Hepatocyte (in vitro differentiated cells): ENCODE measurements at regions not wholly inside any gene's neighbourhood (a gene's known extent, or its start where the extent isn't known, plus 50 kb on each side); places are given as distances from the start of the nearest gene placed in this dataset.

Experiments used
- DNase-seq: peaks from one replicate; pipeline ENCODE4 v3.0.0-alpha.2; 2016; ENCODE audit warnings: low spot score
- H2AFZ ChIP-seq: fragments of 200-600 bp; sonication (generic); 2 replicates; pipeline ENCODE4 v1.6.0; 2016; ENCODE audit warnings: antibody characterized with exemption, mild to moderate bottlenecking
- H3K27ac ChIP-seq: fragments of 200-600 bp; sonication (generic); 2 replicates; pipeline ENCODE4 v1.5.1; 2016; ENCODE audit warnings: mild to moderate bottlenecking
- H3K27me3 ChIP-seq: fragments of 200-600 bp; sonication (generic); 2 replicates; pipeline ENCODE4 v1.6.1; 2016
- H3K36me3 ChIP-seq: fragments of 200-600 bp; sonication (generic); replicated peaks from 2 replicates; pipeline ENCODE4 v1.5.1; 2016; ENCODE audit warnings: low read depth; ENCODE audit not compliant: insufficient read depth
- H3K4me1 ChIP-seq: fragments of 200-600 bp; sonication (generic); 2 replicates; pipeline ENCODE4 v1.5.1; 2016; ENCODE audit warnings: mild to moderate bottlenecking, moderate library complexity; ENCODE audit not compliant: insufficient read depth
- H3K4me2 ChIP-seq: fragments of 200-600 bp; sonication (generic); 2 replicates; pipeline ENCODE4 v1.6.0; 2016
- H3K4me3 ChIP-seq: fragments of 200-600 bp; sonication (generic); 2 replicates; pipeline ENCODE4 v1.5.1; 2016; ENCODE audit warnings: mild to moderate bottlenecking
- H3K79me2 ChIP-seq: fragments of 200-600 bp; sonication (generic); 2 replicates; pipeline ENCODE4 v1.6.0; 2017; ENCODE audit warnings: mild to moderate bottlenecking
- H3K9me2 ChIP-seq: fragments of 200-600 bp; sonication (generic); replicated peaks from 2 replicates; pipeline ENCODE4 v1.6.0; 2017; ENCODE audit warnings: mild to moderate bottlenecking; ENCODE audit not compliant: insufficient read depth
- H3K9me3 ChIP-seq: fragments of 200-600 bp; sonication (generic); 2 replicates; pipeline ENCODE4 v1.5.1; 2016; ENCODE audit warnings: low read depth, mild to moderate bottlenecking
- H4K20me1 ChIP-seq: fragments of 200-600 bp; sonication (generic); 2 replicates; pipeline ENCODE4 v1.6.0; 2016; ENCODE audit warnings: mild to moderate bottlenecking; ENCODE audit not compliant: insufficient read depth, poor library complexity, severe bottlenecking
- CTCF ChIP-seq: fragments of 200-600 bp; sonication (generic); IDR thresholded peaks from 2 replicates; pipeline ENCODE4 v1.5.1; 2016; ENCODE audit warnings: antibody characterized with exemption, mild to moderate bottlenecking; ENCODE audit not compliant: poor library complexity
- EZH2 ChIP-seq: fragments of 200-600 bp; sonication (generic); IDR thresholded peaks from 2 replicates; pipeline ENCODE4 v1.6.1; 2016; ENCODE audit warnings: antibody characterized with exemption, mild to moderate bottlenecking, borderline replicate concordance
- EZH2phosphoT487 ChIP-seq: fragments of 200-600 bp; sonication (generic); IDR thresholded peaks from one replicate; pipeline ENCODE4 v1.6.1; 2018; ENCODE audit warnings: antibody characterized with exemption, mild to moderate bottlenecking, low read depth, moderate library complexity; ENCODE audit not compliant: unreplicated experiment, severe bottlenecking
- WGBS: methylation state at CpG from one replicate; pipeline ENCODE4 v1.1.6; 2016; ENCODE audit warnings: low lambda C conversion rate; ENCODE audit errors: missing lambda C conversion rate; 5-methylcytosine and 5-hydroxymethylcytosine counted together

GRCh38 chr15:47431501-47431900 is 285.8 kb upstream of the SEMA6D start:
- Histone ChIP-seq H3K27me3 (no peaks in the 10 kb centered on the region), H4K20me1 (no peaks in the 10 kb centered on the region), H3K4me1 (no peaks in the 10 kb centered on the region), H2AFZ (no peak overlapping the region), H3K4me3 (no peak overlapping the region), H3K79me2 (no peaks in the 10 kb centered on the region), H3K27ac (no peak overlapping the region), H3K9me3 (no peaks in the 10 kb centered on the region), H3K36me3 (no peaks in the 10 kb centered on the region), H3K4me2 (no peak overlapping the region), H3K9me2 (no peaks in the 10 kb centered on the region)
- TF ChIP-seq CTCF (no peak), EZH2phosphoT487 (no peak), EZH2 (no peak)
- WGBS, result 91% methylated on average over 3 of the region's 3 CpGs
- DNase-seq, result no peak

GRCh38 chr15:47432826-47433225 is 284.5 kb upstream of the SEMA6D start:
- Histone ChIP-seq H3K4me1 (no peaks in the 10 kb centered on the region), H3K36me3 (no peaks in the 10 kb centered on the region), H4K20me1 (no peaks in the 10 kb centered on the region), H3K27me3 (no peaks in the 10 kb centered on the region), H3K4me2 (no peak overlapping the region), H2AFZ (no peak overlapping the region), H3K4me3 (no peak overlapping the region), H3K79me2 (no peaks in the 10 kb centered on the region), H3K9me2 (no peaks in the 10 kb centered on the region), H3K27ac (no peak overlapping the region), H3K9me3 (no peaks in the 10 kb centered on the region)
- DNase-seq, result no peak
- TF ChIP-seq EZH2phosphoT487 (no peak), EZH2 (no peak), CTCF (no peak)

- no peak for DNase-seq
- Histone ChIP-seq H3K9me2 (no peaks in the 10 kb centered on the region), H3K27me3 (no peaks in the 10 kb centered on the region), H4K20me1 (no peaks in the 10 kb centered on the region), H2AFZ (no peak overlapping the region), H3K4me1 (peaks cover 1% of the 10 kb centered on the region), H3K36me3 (no peaks in the 10 kb centered on the region), H3K9me3 (no peaks in the 10 kb centered on the region), H3K27ac (no peak overlapping the region), H3K79me2 (no peaks in the 10 kb centered on the region), H3K4me3 (no peak overlapping the region), H3K4me2 (no peak overlapping the region)
- 91% methylated on average over 2 of the region's 2 CpGs for WGBS
- no peak for TF ChIP-seq EZH2
- no peak for TF ChIP-seq CTCF
- TF ChIP-seq EZH2phosphoT487, result no peak
These were observed 282.7 kb upstream of the SEMA6D start for GRCh38 chr15:47434596-47434995.

- H2AFZ ChIP-seq, result no peak overlapping the region
- no peak for DNase-seq
- no peak overlapping the region for H3K4me3 ChIP-seq
- no peak overlapping the region for H3K27ac ChIP-seq
- no peaks in the 10 kb centered on the region for H3K9me2 ChIP-seq
- no peaks in the 10 kb centered on the region for H4K20me1 ChIP-seq
- no peaks in the 10 kb centered on the region for H3K79me2 ChIP-seq
- no peaks in the 10 kb centered on the region for H3K27me3 ChIP-seq
- H3K36me3 ChIP-seq, result no peaks in the 10 kb centered on the region
- peaks cover 3% of the 10 kb centered on the region for H3K4me1 ChIP-seq
- no peak for TF ChIP-seq EZH2
- no peak for TF ChIP-seq CTCF
- TF ChIP-seq EZH2phosphoT487, result no peak
- H3K9me3 ChIP-seq, result no peaks in the 10 kb centered on the region
- no peak overlapping the region for H3K4me2 ChIP-seq
These were observed 279.8 kb upstream of the SEMA6D start for GRCh38 chr15:47437491-47437890.
